ENCODE measurements at regions not wholly inside any gene's neighbourhood (a gene's known extent, or its start where the extent isn't known, plus 50 kb on each side); places are given as distances from the start of the nearest gene placed in this dataset.

- no peak for DNase-seq (ENCODE audit: low spot score)
Observed at GRCh38 chr9:79213417-79214125, 358.2 kb upstream of the TLE4 start.

- no peak for DNase-seq (ENCODE audit: low spot score)
Observed at GRCh38 chr9:79215821-79216220, 355.9 kb upstream of the TLE4 start.

- no peak for DNase-seq (ENCODE audit: low spot score)
Observed at GRCh38 chr9:79220251-79220650, 351.5 kb upstream of the TLE4 start.

GRCh38 chr9:79220666-79221065 is 351.1 kb upstream of the TLE4 start:
- DNase-seq (ENCODE audit: low spot score), result no peak

DNA sequence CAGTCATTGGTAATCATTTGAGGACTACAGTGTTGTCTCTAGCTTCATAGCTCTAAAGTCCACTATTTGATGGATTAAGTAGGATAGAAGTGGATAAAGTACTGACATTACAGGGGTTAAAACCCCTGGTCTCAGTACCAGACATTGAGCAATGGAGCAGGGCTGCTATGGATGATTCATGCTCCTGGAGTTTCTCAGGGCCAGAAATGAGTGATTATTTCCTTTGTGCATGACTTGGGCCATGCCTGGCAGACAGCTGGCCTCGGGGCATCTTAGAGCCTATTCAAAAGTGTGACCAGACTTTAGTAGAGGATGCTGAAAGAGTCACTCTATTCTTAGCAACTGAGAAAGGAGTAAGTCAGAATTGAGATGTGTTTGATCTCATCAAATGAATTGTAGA is 350.7 kb upstream of the TLE4 start:
- DNase-seq (ENCODE audit: low spot score), result no peak

GRCh38 chr9:79222483-79222882 is 349.3 kb upstream of the TLE4 start:
- no peak for DNase-seq (ENCODE audit: low spot score)

DNA sequence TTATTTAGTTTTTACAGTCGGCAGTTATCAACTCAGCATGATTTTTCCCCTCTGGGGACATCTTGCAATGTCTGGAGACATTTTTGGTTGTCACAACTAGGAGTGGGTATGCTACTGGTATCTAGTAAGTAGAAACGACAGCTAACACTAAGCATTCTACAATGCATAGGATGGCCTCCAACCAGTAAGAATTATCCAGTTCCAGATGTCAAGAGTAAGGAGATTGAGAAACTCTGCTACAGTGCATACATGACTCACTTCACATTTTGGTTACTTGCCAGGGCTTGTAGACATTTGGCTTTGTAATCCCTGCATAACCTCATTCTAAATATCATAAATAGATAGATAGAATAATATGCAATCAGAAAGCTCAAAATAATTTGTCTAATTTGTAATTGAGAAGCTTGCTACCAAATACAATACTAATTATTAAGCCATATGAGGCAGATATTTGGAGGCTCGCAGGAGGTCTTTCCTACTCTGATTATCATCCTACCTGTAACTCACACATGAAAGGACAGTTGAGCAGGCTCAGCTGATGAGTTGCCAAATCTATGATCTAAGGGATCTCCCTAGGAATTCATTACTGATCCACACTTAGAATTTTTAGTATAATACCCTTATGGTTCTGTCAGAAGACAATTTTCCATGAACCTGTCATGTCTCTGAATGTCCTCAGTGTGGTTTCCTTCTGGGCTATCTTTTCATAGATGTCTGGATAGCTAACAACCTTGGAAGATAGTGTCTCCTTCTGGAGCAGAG is 346.9 kb upstream of the TLE4 start:
- DNase-seq (ENCODE audit: low spot score), result no peak

- DNase-seq (ENCODE audit: low spot score), result no peak
Observed at GRCh38 chr9:79233542-79233941, 338.2 kb upstream of the TLE4 start.

DNA sequence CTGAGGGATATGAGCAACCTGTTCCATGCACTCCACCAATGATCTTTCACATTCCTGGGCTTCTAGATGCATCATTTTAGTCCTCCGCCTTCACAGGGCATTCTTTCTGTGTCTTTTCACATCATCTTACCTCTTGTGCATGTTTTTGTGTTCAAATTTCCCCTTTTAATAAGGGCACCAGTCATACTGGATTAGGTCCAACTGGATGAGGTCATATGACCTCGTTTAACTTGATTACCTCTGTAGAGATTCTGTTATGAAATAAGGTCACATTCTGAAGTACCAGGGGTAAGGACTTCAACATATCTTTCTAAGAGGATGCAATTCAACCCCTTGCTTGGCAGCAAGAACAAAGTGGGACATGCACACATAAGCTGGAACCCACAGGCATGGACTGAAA is 335.3 kb upstream of the TLE4 start:
- no peak for DNase-seq (ENCODE audit: low spot score)

DNA sequence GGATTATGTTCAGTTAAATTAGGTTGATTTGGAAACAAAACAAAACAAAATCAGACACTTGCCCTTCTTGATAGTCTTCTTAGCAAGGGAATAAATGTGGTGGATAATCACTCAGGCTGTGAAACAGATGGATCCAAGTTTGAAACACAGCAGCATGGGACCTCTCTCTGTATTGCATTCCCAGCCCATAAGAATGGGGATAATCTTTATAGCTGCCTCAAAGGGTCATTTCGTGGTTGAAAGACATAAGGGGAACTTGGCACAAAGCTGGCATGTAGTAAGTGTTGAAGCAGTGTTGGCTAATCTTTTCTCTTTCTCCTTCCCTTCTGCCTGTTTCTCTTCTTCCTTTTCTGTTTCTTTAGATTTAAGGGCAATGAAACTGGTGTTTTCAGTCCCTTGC is 333.9 kb upstream of the TLE4 start:
- DNase-seq (ENCODE audit: low spot score), result no peak

GRCh38 chr9:79240774-79241173 is 331.0 kb upstream of the TLE4 start:
- DNase-seq (ENCODE audit: low spot score), result no peak

DNA sequence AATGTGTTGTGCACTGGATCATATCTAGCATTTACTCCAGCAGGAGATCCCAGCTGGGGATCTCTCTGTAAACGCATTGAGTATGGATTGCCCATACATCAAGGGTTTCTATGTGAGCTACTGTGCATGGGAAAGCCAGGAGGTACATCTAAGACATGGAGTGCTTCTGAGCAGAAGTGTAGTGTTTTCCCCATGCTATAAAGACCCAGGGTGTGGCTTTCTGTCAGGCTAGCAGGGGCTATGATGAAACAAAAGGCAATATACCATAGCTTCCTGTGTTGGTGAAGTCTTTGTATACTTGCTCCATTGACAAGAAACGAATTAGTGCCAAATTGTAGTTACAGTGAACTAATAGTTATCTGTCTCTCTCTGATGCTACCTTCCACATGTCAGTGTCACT is 329.3 kb upstream of the TLE4 start:
- DNase-seq (ENCODE audit: low spot score), result no peak

DNA sequence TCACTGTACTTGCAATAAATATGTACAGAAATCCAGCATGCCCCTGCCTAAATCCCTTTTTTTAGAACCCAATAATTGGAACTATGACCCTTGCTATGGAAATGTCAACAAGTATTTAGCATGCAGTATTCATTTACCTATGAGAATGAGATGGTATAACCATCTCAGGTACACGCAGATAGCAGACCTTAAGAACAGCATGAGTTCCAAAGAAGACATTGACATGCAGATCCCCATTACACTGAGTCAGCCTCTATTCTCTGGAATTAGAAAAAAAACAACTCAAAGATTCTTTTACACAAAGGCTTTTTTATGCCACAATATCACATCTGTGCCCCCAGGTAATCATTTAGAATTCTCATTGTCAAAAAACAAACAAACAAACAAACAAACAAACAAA is 325.6 kb upstream of the TLE4 start:
- no peak for DNase-seq (ENCODE audit: low spot score)

- DNase-seq (ENCODE audit: low spot score), result no peak
Observed at GRCh38 chr9:79247021-79247420, 324.7 kb upstream of the TLE4 start.

GRCh38 chr9:79250806-79251205 is 321.0 kb upstream of the TLE4 start:
- no peak for DNase-seq (ENCODE audit: low spot score)

DNA sequence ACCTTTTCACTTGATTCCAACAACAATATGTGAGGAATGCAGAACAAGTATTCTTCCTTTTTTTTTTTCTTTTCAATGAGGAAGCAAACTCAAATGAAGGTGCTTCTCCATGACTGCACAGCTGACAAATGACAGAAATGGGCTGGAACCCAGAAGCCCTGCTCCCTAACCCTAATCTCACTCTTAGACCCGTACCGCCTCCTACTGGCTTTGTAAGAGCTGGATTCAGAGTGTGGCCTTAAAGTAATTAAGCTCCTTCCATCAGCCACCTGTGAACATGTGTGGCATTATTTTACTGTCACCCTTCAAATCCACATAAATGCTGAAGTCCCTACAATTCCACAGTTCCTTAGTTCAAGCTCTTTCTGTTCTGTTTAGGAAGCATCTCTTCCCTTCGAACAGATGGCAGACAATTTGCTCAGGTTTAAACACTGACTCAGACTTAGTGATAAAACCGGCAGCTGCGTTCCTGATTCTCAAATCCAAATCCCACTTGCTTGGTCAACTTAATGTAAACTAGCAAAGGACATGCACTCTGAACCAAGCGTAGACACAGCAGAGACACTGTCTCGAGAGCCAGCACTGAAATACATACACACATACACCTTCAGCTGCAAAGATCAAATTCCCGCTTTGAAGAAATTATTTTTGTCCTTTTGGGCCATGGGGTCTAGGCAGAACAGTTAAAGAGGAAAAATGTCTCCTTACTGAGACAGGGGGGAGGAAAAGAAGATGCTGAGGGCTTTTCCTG is 316.7 kb upstream of the TLE4 start:
- no peak for DNase-seq (ENCODE audit: low spot score)

GRCh38 chr9:79255651-79256260 is 316.0 kb upstream of the TLE4 start:
- no peak for DNase-seq (ENCODE audit: low spot score)

- no peak for DNase-seq (ENCODE audit: low spot score)
Observed at GRCh38 chr9:79256691-79257213, 315.0 kb upstream of the TLE4 start.

DNA sequence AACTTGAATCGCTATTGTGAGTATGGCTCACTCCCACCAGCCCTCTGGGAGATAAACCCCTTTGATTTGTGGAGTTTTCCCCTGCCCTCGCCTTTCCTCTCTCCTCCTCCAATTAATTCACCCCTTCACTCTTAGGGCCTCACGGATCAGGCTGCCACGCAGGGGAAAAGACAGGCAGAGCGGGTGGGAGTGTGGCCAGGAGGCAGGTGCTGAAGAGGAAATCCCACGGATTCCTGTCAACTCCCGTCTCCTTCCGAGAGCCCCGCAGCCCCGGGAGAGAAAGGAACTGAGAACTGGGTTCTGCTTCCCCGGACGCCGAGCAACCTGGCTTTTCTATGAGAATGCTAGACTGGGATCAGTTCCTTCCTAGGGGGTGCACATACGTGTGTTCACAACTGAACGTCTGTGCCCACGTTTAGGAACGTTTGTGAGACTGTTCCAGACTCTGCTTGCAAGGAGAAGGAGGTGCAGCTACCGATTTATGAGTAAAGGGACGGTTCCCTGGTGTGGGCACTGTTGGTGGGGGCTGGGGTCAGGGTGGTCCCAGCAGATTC is 314.5 kb upstream of the TLE4 start:
- no peak for DNase-seq (ENCODE audit: low spot score)

DNA sequence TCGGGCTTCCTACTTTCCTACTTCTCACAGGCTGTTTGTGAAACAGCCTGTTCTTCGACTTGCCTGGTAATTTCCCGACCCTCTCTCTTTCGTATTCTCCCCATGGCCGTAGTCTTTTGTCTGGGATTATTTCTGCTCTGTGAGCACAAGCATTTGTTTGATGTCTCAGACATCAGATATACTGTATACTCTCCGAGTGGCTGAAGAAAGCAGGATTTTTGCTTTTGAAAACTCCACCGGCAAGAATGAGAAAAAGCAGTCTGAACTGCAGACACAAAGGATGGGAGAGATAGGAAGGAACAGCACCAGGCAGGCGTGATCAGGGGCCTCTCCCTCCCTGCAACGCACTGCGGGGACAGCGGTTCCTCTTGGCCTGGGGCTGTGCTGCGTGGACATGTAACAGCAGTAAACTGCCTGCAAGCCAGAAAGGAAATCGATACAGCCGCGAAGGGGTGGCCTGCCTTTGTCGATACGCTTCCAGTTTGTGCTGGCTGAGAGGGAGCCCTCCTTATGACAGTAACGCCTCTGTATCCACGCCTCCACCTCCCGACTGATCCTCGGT is 313.9 kb upstream of the TLE4 start:
- DNase-seq (ENCODE audit: low spot score), result no peak

DNA sequence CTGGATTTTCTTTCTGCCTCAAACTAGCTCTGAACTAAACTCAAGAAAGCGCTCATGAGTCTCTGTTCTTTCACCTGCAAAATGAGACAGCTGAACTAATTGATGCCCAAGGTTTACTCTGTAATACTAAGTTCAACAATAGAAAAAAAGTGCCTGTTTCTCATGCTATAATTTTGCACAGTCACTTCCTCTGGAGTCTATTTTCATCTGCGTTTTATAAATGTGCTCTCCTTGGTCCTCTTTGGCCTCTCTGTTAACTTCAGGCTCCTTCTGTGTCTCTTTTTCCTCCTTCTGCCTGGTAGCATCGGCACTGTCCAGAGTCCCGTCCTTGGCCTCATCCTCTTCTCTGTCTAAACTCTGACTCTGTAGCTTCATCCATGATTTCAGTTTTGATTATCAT is 311.9 kb upstream of the TLE4 start:
- DNase-seq (ENCODE audit: low spot score), result no peak

GRCh38 chr9:79263628-79264027 is 308.1 kb upstream of the TLE4 start:
- no peak for DNase-seq (ENCODE audit: low spot score)
